Right cardiac atrium (tissue), 5 donors: ENCODE measurements at regions not wholly inside any gene's neighbourhood (a gene's known extent, or its start where the extent isn't known, plus 50 kb on each side); places are given as distances from the start of the nearest gene placed in this dataset.

Experiments
- ATAC-seq, 2 donors: fragments of 200-7000 bp; cut with Tn5 transposase; one replicate each; pipeline versions ENCODE4 v1.8.0 to v1.9.1; 2020; ENCODE audit warnings: moderate library complexity in 2 of 2, mild to moderate bottlenecking in 1 of 2
- DNase-seq, 3 donors: peaks; one replicate each; pipeline ENCODE4 v3.0.0-alpha.2; 2020
- H3K27ac ChIP-seq: one replicate; pipeline ENCODE4 v1.5.1; 2013; ENCODE audit warnings: mild to moderate bottlenecking, low read length, control low read depth, moderate library complexity
- H3K27me3 ChIP-seq: one replicate; pipeline ENCODE4 v1.6.1; 2013; ENCODE audit not compliant: control insufficient read depth, insufficient read depth
- H3K4me1 ChIP-seq: one replicate; pipeline ENCODE4 v1.6.1; 2013; ENCODE audit warnings: low read length; ENCODE audit not compliant: control insufficient read depth, insufficient read depth
- H3K4me3 ChIP-seq: one replicate; pipeline ENCODE4 v1.5.1; 2013; ENCODE audit warnings: low read length, control low read depth
- H3K9me3 ChIP-seq: one replicate; pipeline ENCODE4 v1.6.1; 2013; ENCODE audit warnings: low read length; ENCODE audit not compliant: control insufficient read depth
- WGBS: extraction: QIAGEN DNeasy Blood & Tissue Kit; methylation state at CpG from one replicate; pipeline ENCODE4 v1.1.7; 2013; 5-methylcytosine and 5-hydroxymethylcytosine counted together
- intact Hi-C, 4 donors: fragments of 100-400 bp; cut with DNase I; formaldehyde crosslinking; loops; one replicate each; pipeline versions ENCODE4 v1.11.0 to v1.14.0; 2022 to 2023
- donor health status: healthy with polysubstance abuse.
- donor health status: DM: no; HTN: yes; CAD: no.
- donor health status: DM: no; HTN: no; CAD: no.
- donor health status: DM: no; HTN: yes; CAD: no; lungs with severe emphysema.
- donor health status: DM: yes; HTN: yes; CAD: no.

- intact Hi-C loops: loop anchor here in 1 of 4 donors (10.0 kb wide), 1 partner anchor 374 kb away; no protein-coding TSS in a partner anchor
- H3K27me3 ChIP-seq: no peaks in the 10 kb centered on the region
- ATAC-seq: no peak
Measured at GRCh38 chr1:159370855-159371254, 61.1 kb upstream of the OR10J4 start.

More at GRCh38 chr1:159370855-159371254, 61.1 kb upstream of the OR10J4 start:
- 83% methylated on average over 4 of the region's 4 CpGs for WGBS
- Histone ChIP-seq H3K27ac (no peak overlapping the region), H3K9me3 (no peaks in the 10 kb centered on the region), H3K4me3 (no peak overlapping the region), H3K4me1 (no peaks in the 10 kb centered on the region)
- DNase-seq: no peak
